NCI-H146 (cell line): ENCODE measurements at regions not wholly inside any gene's neighbourhood (a gene's known extent, or its start where the extent isn't known, plus 50 kb on each side); places are given as distances from the start of the nearest gene placed in this dataset.
A peak's percentile ranks its signal among the peaks of the same experiment; 100 is the strongest.

Experiments
- DNase-seq: peaks from one replicate; lab custom pipeline; 2025; lab: John Stamatoyannopoulos, UW

GRCh38 chr10:94125856-94126255, 132.1 kb downstream of the PLCE1 start:
- no peak for DNase-seq

- no peak for DNase-seq
These were observed 135.8 kb downstream of the PLCE1 start for GRCh38 chr10:94129393-94130130.

- no peak for DNase-seq
These were observed 138.2 kb downstream of the PLCE1 start for GRCh38 chr10:94131885-94132284.

GRCh38 chr10:94133239-94133638, 139.5 kb downstream of the PLCE1 start:
- DNase-seq: no peak

GRCh38 chr10:94137747-94138146, 144.0 kb downstream of the PLCE1 start:
- no peak for DNase-seq

GRCh38 chr10:94138391-94138790, 144.7 kb downstream of the PLCE1 start:
- DNase-seq: no peak

- no peak for DNase-seq
These were observed 149.5 kb downstream of the PLCE1 start for GRCh38 chr10:94143261-94143660.

- no peak for DNase-seq
These were observed 152.6 kb downstream of the PLCE1 start for GRCh38 chr10:94146313-94146712.

- no peak for DNase-seq
These were observed 153.0 kb downstream of the PLCE1 start for GRCh38 chr10:94146746-94147145.

GRCh38 chr10:94149702-94150101, 156.0 kb downstream of the PLCE1 start:
- no peak for DNase-seq

GRCh38 chr10:94150541-94151184, 156.9 kb downstream of the PLCE1 start:
- DNase-seq: no peak

GRCh38 chr10:94155722-94156271, 162.1 kb downstream of the PLCE1 start:
- DNase-seq: no peak

GRCh38 chr10:94156453-94156852, 162.7 kb downstream of the PLCE1 start:
- DNase-seq: no peak

- peak; percentile 31 for DNase-seq
These were observed 171.5 kb downstream of the PLCE1 start for GRCh38 chr10:94165158-94165611.

GRCh38 chr10:94172332-94172731, 178.6 kb downstream of the PLCE1 start:
- no peak for DNase-seq

GRCh38 chr10:94173594-94173993, 179.9 kb downstream of the PLCE1 start:
- DNase-seq: no peak

- no peak for DNase-seq
These were observed 181.1 kb downstream of the PLCE1 start for GRCh38 chr10:94174838-94175237.

GRCh38 chr10:94178475-94179253, 184.1 kb downstream of the NOC3L start:
- no peak for DNase-seq

GRCh38 chr10:94180576-94180975, 182.2 kb downstream of the NOC3L start:
- DNase-seq: no peak

GRCh38 chr10:94183666-94184264, 179.0 kb downstream of the NOC3L start:
- DNase-seq: no peak

- no peak for DNase-seq
These were observed 176.0 kb downstream of the NOC3L start for GRCh38 chr10:94186722-94187121.

GRCh38 chr10:94192333-94192732, 170.4 kb downstream of the NOC3L start:
- no peak for DNase-seq
